ENCODE measurements at regions not wholly inside any gene's neighbourhood (a gene's known extent, or its start where the extent isn't known, plus 50 kb on each side); places are given as distances from the start of the nearest gene placed in this dataset.

DNA sequence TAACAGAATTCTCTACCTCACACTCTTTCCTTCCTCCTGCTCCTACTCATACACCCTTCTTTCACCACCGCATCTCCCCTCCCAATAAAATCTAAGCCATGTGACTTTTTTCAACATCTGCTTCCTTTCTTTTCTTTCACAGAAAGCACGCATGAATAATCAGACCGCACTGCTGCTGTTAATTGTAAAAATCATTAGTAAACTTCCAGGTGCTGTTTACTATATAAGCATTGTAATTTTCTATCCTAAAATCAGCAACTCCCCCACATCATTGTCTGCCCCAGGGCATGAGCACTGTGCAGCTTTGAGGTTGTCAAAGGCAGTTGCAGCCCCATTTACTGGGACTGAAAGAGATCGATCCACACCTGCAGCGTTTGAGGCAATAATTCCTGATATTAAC lies 782.6 kb upstream of the ID2 start:
- TF ChIP-seq, protein P1, sequence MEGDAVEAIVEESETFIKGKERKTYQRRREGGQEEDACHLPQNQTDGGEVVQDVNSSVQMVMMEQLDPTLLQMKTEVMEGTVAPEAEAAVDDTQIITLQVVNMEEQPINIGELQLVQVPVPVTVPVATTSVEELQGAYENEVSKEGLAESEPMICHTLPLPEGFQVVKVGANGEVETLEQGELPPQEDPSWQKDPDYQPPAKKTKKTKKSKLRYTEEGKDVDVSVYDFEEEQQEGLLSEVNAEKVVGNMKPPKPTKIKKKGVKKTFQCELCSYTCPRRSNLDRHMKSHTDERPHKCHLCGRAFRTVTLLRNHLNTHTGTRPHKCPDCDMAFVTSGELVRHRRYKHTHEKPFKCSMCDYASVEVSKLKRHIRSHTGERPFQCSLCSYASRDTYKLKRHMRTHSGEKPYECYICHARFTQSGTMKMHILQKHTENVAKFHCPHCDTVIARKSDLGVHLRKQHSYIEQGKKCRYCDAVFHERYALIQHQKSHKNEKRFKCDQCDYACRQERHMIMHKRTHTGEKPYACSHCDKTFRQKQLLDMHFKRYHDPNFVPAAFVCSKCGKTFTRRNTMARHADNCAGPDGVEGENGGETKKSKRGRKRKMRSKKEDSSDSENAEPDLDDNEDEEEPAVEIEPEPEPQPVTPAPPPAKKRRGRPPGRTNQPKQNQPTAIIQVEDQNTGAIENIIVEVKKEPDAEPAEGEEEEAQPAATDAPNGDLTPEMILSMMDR (IDR thresholded peaks at IDR 0.05 in 2 of 3, conservative IDR thresholded peaks at IDR 0.05 in 1 of 3; ENCODE audit: borderline replicate concordance in 1 of 3, insufficient read depth in 1 of 3, low read depth in 2 of 3, low read length in 2 of 3) = no peak
- TF ChIP-seq, protein P2, sequence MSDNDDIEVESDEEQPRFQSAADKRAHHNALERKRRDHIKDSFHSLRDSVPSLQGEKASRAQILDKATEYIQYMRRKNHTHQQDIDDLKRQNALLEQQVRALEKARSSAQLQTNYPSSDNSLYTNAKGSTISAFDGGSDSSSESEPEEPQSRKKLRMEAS (IDR thresholded peaks at IDR 0.05) = no peak
- TF ChIP-seq RAD21 (IDR thresholded peaks at IDR 0.05; ENCODE audit: low read depth) (no peak), ZNF274 (IDR thresholded peaks at IDR 0.05; ENCODE audit: low read depth, low read length) (no peak), POLR2A (IDR thresholded peaks at IDR 0.05; ENCODE audit: borderline replicate concordance, extremely low read depth, insufficient read depth, insufficient read length) (no peak), CBX3 (IDR thresholded peaks at IDR 0.05; ENCODE audit: low read depth) (no peak), JUND (IDR thresholded peaks at IDR 0.05) (no peak), SRF (IDR thresholded peaks at IDR 0.05; ENCODE audit: low read depth) (no peak)
- TF ChIP-seq, protein P3, sequence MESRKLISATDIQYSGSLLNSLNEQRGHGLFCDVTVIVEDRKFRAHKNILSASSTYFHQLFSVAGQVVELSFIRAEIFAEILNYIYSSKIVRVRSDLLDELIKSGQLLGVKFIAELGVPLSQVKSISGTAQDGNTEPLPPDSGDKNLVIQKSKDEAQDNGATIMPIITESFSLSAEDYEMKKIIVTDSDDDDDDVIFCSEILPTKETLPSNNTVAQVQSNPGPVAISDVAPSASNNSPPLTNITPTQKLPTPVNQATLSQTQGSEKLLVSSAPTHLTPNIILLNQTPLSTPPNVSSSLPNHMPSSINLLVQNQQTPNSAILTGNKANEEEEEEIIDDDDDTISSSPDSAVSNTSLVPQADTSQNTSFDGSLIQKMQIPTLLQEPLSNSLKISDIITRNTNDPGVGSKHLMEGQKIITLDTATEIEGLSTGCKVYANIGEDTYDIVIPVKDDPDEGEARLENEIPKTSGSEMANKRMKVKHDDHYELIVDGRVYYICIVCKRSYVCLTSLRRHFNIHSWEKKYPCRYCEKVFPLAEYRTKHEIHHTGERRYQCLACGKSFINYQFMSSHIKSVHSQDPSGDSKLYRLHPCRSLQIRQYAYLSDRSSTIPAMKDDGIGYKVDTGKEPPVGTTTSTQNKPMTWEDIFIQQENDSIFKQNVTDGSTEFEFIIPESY (IDR thresholded peaks at IDR 0.05; ENCODE audit: extremely low read depth, insufficient replicate concordance, low read length) = no peak
